ENCODE measurements at regions not wholly inside any gene's neighbourhood (a gene's known extent, or its start where the extent isn't known, plus 50 kb on each side); places are given as distances from the start of the nearest gene placed in this dataset.

DNA sequence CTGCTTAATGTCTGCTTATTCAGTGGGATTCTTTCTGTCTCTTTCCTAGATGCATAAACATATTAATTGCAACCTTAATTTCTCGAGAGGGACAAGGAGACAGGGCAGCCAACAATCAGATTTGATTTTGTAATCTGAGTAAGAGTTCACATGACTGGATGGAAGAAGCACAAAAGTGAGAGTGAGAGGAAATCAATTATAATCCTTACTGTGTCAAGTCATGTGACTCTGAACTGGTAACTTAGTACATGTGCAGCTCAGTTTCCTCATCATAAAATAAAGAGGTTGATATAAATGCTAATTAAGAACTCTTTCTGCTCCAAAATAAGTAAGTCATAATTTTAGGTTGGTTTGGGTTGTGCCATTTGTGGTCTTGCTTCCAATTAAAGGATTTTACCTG is 439.5 kb downstream of the AMY1C start:
- H3K36me3 Mint-ChIP-seq (ENCODE audit: insufficient read depth in 1 of 3, low read depth in 3 of 3), result peaks cover 0 to 4% (median 2%) of the 10 kb centered on the region in 3 experiments; a peak in 1 of 7 replicates
- H3K4me3 Mint-ChIP-seq, result no peak overlapping the region
- Histone ChIP-seq H2BK15ac (ENCODE audit: low read depth, low read length) (no peak overlapping the region), H3K23me2 (ENCODE audit: insufficient read length, low read depth, low read length, poor library complexity, severe bottlenecking) (no peaks in the 10 kb centered on the region), H4K20me1 (ENCODE audit: control insufficient read depth, insufficient read depth, insufficient read length) (no peaks in the 10 kb centered on the region), H2AFZ (ENCODE audit: low read length) (no peak overlapping the region), H3T11ph (ENCODE audit: low read length) (no peak overlapping the region), H4K8ac (replicated peaks; ENCODE audit: insufficient read length, low read depth, low read length) (no peak overlapping the region), H3K79me2 (ENCODE audit: insufficient read depth, low read length) (no peaks in the 10 kb centered on the region), H3K27me3 (ENCODE audit: insufficient read depth, low read length) (no peaks in the 10 kb centered on the region), H4K91ac (ENCODE audit: insufficient read length, low read depth, low read length) (no peak overlapping the region), H3K27ac (ENCODE audit: insufficient read length, low read depth, low read length) (no peak overlapping the region), H4K5ac (ENCODE audit: insufficient read length, low read depth, low read length) (no peak overlapping the region), H2BK20ac (ENCODE audit: low read depth, low read length, poor library complexity, severe bottlenecking) (no peak overlapping the region), H3K56ac (ENCODE audit: insufficient read length, low read depth, low read length) (no peak overlapping the region), H3K4me1 (ENCODE audit: insufficient read depth, low read length) (no peaks in the 10 kb centered on the region), H2BK12ac (ENCODE audit: insufficient read length, low read depth, low read length) (no peak overlapping the region), H3K79me1 (ENCODE audit: insufficient read depth, low read depth, low read length, poor library complexity, severe bottlenecking) (no peaks in the 10 kb centered on the region), H3K4ac (ENCODE audit: low read depth, low read length) (no peak overlapping the region), H3K23ac (ENCODE audit: insufficient read length, low read depth, low read length) (no peak overlapping the region), H2BK5ac (ENCODE audit: insufficient read length, low read length) (no peak overlapping the region), H3K14ac (ENCODE audit: insufficient read depth, low read length) (no peak overlapping the region), H3K9ac (ENCODE audit: extremely low read depth, insufficient read length, low read length) (no peak overlapping the region), H2AK5ac (ENCODE audit: insufficient read length, low read length) (no peak overlapping the region), H3K9me3 (ENCODE audit: control insufficient read depth, low read depth, low read length) (no peaks in the 10 kb centered on the region), H2BK120ac (ENCODE audit: low read depth, low read length, poor library complexity, severe bottlenecking) (no peak overlapping the region), H3K18ac (ENCODE audit: insufficient read length, low read depth, low read length) (no peak overlapping the region), H3K4me2 (ENCODE audit: insufficient read depth, insufficient read length, low read length) (no peak overlapping the region)
- no CpG with 5 or more reads among the region's 1 CpG for WGBS (ENCODE audit: extremely low coverage, insufficient read length, low lambda C conversion rate)
- H3K27me3 Mint-ChIP-seq (ENCODE audit: low read depth), result no peaks in the 10 kb centered on the region; the same call in 1 of the 2 replicates
- H3K27ac Mint-ChIP-seq, result no peak overlapping the region
- TF ChIP-seq, protein P1, sequence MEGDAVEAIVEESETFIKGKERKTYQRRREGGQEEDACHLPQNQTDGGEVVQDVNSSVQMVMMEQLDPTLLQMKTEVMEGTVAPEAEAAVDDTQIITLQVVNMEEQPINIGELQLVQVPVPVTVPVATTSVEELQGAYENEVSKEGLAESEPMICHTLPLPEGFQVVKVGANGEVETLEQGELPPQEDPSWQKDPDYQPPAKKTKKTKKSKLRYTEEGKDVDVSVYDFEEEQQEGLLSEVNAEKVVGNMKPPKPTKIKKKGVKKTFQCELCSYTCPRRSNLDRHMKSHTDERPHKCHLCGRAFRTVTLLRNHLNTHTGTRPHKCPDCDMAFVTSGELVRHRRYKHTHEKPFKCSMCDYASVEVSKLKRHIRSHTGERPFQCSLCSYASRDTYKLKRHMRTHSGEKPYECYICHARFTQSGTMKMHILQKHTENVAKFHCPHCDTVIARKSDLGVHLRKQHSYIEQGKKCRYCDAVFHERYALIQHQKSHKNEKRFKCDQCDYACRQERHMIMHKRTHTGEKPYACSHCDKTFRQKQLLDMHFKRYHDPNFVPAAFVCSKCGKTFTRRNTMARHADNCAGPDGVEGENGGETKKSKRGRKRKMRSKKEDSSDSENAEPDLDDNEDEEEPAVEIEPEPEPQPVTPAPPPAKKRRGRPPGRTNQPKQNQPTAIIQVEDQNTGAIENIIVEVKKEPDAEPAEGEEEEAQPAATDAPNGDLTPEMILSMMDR (conservative IDR thresholded peaks at IDR 0.05), result no peak
- no peaks in the 10 kb centered on the region for H3K9me3 Mint-ChIP-seq
- no peak for DNase-seq
- no peaks in the 10 kb centered on the region for H3K4me1 Mint-ChIP-seq

Data from H9 (cell line).